22Rv1 (cell line): ENCODE measurements at regions not wholly inside any gene's neighbourhood (a gene's known extent, or its start where the extent isn't known, plus 50 kb on each side); places are given as distances from the start of the nearest gene placed in this dataset.

Experiments
- CTCF ChIP-seq: fragments of 450-650 bp; IDR thresholded peaks from 2 replicates; pipeline ENCODE4 v1.5.1; 2017; ENCODE audit warnings: mild to moderate bottlenecking
- ZFX ChIP-seq: fragments of 450-650 bp; IDR thresholded peaks from 2 replicates; pipeline ENCODE4 v1.6.1; 2017; ENCODE audit warnings: antibody characterized with exemption, borderline replicate concordance

- TF ChIP-seq CTCF (no peak), ZFX (no peak)
Observed at GRCh38 chr6:82441047-82441855, 77.6 kb downstream of the TPBG start.
